ENCODE measurements at regions not wholly inside any gene's neighbourhood (a gene's known extent, or its start where the extent isn't known, plus 50 kb on each side); places are given as distances from the start of the nearest gene placed in this dataset.
"Not testable (repeated sequence)": the region's sequence is repeated elsewhere in the genome, so short reads cannot be mapped to it uniquely, and the experiment has no call there.

DNA sequence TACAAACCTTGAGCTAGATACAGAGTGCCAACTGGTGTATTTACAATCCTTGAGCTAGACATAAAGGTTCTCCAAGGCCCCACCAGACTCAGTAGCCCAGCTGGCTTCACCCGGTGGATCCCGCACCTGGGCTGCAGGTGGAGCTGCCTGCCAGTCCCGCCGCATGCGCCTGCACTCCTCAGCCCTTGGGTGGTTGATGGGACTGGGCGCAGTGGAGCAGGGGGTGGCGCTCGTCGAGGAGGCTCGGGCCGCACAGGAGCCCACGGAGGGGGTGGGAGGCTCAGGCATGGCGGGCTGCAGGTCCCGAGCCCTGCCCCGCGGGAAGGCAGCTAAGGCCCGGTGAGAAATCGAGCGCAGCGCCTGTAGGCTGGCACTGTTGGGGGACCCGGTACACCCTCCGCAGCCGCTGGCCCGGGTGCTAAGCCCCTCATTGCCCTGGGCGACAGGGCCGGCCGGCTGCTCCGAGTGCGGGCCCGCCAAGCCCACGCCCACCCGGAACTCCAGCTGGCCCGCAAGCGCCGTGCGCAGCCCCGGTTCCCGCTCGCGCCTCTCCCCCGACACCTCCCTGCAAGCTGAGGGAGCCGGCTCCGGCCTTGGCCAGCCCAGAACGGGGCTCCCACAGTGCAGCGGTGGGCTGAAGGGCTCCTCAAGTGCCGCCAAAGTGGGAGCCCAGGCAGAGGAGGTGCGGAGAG lies 116.5 kb upstream of the NEIL3 start:
- not testable (repeated sequence) for DNase-seq

DNA sequence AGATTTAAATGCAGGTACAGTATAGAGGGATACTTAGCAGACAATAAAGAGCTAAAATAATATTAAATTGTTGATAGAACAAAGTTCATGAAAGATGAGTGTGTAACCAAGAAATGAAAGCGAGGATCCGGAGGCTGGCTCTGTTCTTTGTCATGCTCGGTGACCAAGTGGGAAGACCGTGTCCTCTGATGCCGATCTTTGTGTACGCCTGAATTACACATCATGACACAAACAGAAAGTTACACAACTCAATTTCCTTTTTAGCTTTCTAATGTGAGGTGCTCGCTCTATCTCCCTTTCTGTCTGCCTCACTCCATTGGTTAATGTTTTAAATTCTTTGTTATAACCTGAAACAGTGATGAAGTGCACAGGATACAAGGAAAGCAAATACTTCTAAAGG lies 114.8 kb upstream of the NEIL3 start:
- DNase-seq = no peak

DNA sequence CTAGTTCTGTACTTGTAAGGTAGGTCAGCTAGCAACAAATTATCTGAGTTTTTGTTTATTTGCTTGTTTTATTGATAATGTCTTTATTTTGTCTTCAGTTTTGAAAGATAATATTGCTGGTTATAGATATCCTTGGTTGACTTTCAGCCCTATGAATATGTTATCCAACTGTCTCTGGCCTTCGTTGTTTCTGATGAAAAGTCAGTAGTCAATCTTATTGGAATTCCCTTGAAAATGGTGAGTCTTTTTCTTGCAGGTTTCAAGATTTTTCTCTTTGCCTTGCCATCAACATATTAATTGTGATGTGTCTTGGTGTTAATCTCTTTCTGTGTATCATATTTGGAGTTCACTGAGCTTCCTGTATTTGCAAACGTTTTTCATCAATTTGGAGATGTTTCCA lies 113.1 kb upstream of the NEIL3 start:
- DNase-seq = no peak

DNA sequence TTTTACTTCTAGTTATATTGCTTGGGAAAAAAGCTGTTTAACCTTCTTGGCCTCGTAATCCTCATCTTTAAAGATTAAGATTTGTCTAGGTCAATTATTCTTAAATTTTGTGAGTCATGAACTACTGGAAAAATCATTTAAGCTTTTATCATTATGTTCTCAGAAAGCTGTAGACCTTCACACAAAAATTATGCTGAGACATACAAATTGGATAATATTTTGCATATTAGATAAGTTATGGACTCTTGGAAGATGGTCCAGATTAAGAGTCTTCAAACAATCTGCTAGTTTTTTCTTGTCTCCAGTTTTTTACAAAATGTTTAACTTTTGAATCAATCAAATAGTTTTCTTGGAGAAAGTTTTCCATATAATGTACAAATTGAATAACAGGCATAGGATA lies 108.1 kb upstream of the NEIL3 start:
- DNase-seq = no peak

DNA sequence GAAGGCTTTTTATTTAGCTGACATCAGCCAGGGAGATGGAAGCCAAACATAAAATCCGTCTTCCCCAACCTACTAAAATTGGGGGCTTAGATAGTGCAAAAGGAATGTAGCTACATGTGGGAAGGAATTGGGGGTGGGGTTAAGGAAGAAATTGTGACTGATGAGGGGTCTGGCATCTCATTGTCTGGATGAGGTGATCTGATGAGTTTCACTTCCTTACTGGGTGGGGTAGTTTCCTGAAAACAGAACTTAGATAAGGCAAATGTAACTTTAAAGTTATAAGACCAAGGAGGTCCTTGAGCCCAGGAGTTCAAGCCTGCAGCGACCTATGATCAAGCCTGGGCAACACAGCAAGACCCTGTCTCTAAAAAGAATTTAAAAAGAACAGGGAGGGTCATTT lies 105.5 kb upstream of the NEIL3 start:
- DNase-seq = no peak

DNA sequence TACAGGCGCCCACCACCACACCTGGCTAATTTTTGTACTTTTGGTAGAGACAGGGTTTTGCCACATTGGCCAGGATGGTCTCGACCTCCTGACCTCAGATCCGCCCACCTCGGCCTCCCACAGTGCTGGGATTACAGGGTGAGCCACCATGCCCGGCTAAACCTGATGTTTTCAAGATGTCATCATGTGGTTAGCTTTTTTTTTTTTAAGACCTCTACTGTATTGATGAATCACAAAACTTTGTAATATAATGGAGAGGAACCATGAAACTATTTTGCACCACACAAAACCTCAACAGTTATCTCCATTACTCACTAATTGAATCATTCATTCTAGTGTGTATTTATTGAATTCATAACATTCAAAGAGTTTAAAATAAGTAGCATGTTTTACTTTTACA lies 94.7 kb upstream of the NEIL3 start:
- no peak for DNase-seq

DNA sequence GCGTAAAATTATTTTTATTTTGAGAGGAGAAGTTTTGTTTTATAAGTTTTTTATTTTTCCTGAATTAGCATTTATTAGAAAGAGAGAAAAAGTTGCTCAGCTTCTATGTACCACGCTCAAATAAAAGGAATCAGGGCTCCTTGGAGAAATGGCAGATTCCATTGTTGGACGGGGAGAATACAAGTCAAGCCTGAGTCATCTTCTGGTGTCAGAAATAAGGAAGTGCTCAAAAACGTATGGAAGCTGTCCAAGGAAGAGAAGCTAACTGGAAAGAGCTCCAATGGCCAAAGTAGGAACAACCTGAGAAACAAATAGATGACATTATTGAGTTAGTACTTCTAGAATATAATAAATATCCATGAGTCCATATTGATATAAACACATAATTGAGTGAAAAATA lies 89.3 kb upstream of the NEIL3 start:
- no peak for DNase-seq

DNA sequence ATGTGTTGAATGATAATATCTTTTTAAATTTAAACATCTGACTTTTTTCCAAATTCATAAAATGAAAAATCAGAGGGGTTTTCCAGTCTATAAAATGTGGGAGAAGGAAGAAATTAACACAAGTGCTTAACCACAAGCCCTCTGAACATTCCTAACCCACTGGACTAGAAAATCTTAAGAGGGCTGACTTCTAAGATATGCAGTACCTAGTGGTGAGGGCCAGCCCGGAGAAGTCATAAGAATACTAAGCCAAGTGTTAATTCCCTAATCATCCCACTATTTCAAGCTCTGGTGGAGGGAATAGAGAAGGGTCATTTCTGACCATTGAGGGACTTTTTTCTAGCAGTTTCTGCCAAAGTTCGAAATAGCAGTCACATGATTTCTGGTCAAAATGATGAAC lies 86.9 kb upstream of the NEIL3 start:
- DNase-seq = no peak

DNA sequence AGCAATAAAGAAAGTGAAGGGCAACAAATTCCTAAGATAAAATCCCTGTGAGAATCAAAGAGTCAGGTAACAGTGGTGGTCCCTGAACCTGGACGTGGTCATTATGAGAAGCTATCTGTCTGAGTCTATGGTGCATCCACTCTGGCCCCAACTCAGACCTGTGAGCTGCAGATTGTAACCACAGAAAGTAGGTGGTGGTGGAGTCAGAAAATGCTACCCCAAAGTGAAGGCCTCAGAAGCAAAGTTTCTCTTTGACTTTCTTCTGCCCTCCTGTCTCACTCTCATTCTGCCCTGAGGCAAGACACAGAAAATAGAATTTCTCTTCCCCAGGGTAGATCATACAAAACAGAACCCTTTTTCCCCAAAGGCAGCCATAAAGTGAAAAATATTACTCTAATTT lies 84.1 kb upstream of the NEIL3 start:
- no peak for DNase-seq

DNA sequence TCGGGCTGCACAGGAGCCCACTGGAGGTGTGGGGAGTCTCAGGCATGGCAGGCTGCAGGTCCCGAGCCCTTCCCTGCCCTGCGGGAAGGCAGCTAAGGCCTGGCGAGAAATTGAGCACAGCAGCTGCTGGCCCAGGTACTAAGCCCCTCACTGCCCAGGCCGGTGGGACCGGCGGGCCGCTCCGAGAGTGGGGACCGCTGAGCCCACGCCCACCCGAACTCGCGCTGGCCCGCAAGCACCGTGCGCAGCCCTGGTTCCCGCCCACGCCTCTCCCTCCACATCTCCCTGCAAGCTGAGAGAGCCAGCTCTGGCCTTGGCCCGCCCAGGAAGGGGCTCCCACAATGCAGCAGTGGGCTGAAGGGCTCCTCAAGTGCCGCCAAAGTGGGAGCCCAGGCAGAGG lies 82.0 kb upstream of the NEIL3 start:
- no peak for DNase-seq

DNA sequence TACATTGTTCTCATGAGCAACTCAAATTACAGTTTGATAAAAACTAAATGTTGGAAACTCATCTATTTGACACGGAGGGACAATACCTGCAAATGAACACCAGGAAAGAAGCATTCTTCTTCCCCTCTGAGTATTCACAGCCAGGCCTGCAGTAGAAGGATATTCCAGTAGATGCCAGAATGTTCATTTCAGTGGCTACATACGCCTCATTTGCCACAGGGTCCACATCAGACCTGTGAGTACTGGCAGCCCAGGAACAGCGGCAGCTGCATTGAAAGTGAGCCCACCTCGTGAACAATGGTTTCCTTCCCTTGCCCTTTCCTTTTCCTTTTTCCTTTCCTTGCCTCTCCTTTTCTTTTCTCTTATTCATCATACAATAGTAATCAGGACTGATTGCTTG lies 81.1 kb upstream of the NEIL3 start:
- DNase-seq = no peak

DNA sequence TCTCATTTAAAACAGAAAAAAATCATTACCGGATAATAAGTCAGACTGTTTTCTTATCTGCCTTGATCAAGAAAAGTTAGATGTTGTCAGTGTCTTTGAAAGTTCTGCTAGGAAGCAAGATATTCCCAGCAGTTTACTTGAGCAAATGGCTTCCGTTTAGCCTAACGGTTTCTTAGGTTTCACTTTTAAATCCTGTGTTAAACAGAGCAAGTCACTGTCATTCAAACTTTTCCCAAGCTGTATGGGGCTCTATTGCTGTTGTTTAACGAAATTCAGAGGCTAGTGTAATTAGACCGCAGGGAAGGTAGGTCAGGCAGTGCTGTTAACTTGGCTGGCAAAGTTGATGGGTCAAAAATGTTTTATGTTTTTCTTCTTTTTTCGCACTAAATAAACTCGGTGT lies 80.3 kb upstream of the NEIL3 start:
- DNase-seq = no peak

DNA sequence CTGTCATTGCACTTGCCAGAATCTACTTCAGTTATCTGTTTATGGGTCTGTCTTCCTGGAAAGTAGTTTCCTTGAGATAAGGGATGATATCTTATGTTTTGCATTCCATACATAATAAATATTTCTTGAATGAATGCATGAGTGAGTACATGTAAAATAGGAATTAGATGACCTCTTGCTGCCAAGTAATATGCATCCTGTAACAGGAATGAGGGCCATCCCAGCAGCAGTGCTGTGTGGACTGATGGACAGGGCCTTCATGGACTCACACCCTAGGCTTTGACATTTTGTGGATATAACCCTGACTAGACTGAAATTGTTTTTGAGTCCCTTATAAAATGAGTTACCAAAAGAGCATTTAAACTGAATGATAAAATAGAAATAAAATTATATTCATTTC lies 77.2 kb upstream of the NEIL3 start:
- DNase-seq = no peak

DNA sequence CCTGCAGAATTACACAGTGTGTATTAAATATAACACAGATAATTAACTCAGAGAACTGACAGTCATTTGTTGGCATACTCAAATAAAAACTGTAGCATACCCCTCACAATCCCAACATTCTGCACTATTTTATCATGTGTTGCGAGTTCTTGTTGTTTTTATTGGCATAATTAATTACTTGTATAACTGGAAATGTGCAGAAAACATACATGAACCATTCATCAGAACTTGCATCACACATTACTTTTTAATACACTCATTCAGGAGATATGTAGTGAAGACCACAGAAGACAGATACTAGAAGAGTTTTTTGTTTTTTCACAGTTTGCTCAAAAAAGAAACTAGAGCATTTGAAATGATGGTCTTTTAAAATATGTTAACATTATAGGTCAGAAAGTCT lies 74.6 kb upstream of the NEIL3 start:
- no peak for DNase-seq

DNA sequence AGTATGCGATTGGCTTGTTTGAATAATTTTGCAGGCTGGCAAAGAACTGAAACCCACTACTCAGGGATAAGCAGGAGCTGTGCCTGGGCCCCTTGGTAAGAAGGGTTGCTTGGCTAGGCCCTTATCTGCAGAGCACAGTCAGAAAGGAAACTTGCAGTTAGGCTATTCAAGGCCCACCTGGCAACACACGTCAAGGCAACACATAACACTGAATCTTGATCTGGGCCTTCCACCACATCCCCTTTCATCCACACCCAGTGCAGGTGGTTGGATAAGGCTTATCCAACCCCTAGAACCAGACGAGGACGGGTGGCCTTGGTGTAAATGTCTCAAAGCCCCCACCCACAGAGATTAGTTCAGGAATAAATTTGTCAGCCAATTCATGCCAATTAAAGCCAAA lies 72.8 kb upstream of the NEIL3 start:
- DNase-seq = no peak

DNA sequence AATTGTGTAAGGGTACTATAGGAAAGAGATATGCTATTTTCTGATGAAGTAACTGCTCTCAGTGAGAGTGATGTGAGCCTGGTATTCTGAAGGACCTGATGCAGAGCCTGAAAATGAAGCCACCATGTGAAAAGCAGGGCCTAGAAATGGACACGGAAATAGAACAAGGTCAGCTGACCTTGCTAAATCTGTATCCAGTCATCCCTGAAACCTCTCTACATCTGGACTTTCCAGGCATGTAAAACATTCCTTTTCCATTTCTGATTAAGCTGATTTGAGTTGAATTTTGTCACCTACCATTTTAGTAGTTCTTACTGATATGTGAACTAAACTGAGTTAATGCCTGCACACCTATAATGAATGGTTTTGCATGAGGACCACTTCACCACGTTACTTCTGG lies 72.4 kb upstream of the NEIL3 start:
- no peak for DNase-seq

DNA sequence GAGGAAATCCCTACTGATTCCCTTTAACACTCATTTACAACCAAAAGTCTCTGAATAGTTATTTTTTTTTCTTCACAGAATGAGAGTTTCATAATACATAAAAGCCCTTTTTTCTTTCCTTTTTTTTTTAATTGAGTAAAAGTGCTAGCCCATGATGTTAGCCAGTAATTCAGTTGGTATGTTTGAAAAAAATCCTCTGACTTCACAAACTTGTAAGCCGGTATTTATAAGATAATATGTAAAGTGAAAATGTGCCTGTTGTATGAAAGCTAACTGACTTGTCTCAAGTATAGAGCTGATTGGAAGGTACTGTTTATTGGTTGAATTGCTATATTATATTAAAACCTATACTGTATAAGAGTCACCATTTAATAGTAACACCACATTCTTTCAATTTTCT lies 70.2 kb upstream of the NEIL3 start:
- no peak for DNase-seq

DNA sequence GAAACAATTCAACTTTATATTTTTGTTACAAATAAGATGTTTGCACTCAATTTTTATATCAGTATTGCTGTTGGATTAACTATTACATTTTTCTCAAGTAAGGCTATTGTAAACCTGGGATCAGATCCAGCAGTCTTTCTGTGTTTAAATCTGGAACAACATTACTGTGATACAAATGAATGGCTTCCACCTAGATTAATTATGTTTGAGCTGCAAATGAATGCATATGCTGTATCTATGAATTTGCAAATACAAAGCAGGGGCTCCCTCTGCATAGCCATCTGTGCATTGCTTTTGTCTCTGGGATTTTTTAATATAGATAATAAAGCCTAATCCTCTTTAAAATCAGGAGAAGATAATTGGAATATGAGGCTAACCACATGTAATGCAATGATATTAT lies 69.8 kb upstream of the NEIL3 start:
- DNase-seq = no peak

DNA sequence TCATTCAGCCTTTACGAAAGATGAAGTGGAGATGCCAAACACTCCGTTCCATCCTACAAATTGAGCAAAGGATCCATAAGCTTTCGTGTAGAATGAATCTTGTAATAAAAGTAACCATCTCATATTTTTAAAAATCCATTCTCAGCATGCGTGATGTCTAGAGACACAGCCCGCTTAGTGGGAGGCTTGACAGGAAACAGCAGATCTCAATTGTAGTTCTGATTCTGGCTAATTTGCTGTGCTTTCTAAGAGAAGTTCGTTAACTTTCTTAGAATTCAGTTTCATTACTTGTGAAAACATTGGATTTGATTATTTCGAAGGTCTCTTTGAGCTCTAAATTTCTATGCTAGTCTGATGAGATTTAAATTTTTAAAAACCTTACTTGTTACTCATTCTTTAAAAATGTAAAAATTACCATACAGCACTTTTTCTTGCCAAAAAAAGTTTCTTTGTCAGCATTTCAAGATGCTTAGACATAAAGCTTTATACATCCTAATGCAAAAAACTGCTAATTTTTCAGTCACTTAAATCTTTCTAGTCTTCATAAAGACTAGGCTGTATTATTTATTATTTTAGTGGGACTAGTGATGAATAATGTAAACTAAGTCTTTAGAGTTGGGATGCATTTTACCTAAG lies 66.9 kb upstream of the NEIL3 start:
- no peak for DNase-seq

DNA sequence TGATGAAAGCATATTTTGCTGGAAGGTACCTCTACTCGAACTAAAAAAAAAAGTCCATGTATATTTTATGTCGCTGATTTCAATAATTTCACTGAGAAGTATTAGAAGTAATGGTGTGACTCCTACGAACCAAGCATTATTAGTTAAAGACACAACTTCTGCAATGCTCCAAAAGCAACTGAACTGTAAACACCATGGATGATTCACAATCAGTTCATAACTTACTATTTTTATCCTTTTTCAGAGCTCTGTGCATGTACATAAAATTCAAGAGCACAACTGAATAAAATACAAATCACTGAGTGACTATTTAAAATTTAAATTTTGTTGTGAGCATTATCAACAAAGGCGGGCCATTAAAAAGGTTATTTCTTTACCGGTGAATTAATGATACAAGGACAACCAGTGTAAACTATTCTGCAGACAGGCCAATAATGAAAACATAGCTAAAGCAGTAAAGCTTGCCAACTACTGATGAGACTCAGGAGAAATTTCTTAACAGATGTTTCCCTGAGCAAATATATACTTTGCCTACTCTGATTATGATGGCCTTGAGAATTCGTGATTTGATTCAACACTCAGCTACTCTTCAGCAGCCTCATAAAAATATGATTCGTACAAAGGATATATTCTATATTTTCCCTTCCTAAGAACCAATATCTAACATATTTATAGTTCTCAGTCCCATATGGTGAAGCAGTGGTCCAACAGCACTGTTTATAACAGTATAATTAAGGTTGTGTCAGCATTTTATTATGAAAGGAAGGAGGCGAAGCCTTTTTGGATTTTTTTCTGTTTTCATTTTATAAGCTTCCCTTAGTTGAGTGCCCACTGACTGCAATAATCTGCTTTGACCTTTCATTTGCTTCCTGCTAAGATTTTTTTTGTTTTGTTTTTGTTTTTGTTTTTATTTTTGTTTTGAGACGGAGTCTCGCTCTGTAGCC lies 62.8 kb upstream of the NEIL3 start:
- DNase-seq = no peak

DNA sequence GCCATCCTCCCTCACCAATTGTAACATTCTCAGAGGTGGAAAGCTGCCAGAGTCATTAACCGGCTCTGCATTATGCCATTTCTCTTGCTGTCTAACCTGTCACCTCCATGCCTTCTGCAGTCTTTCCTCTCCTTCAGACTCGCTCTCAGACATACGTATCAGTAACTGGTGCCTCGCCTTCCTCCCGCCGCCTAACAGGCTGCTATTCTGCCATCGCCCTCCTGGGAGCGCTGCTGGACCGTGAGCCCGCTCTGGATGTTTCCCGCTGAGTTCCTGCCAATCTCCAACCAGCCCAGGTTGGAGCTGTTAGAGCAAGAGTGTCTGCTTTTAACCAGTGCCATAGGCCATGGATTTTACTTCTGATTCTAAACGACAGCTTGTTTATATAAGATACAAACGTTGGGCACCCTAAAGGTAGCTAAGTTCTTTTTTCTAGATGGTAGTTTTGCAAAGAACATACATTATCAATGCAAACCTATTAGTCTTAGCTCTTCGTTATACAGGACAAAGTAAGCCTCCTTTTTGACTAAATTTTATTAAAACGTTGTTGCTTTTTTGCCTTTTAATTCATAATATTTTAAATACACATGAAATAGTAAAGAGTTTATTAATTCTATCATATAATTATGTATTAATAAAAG lies 59.5 kb upstream of the NEIL3 start:
- DNase-seq = peak; percentile 51

DNA sequence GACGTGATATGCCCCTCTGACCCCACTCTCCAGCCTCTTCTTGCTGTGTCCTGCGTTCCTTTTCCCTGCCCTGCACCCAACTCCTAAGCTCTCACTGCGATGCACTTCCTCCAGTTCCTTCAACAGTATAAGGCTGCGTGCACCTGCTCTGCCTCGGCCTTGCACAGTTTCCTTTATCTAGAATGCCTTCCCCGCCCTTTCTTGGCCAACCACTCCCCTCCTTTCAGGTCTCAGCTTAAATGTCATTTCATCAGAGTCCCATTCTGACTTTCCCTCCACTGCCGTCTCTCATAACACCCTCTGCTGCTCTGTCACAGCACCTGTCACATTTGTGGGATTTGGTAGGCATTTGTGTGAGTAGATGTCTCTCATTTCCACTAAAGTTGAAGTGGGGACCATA lies 58.4 kb upstream of the NEIL3 start:
- DNase-seq = no peak

DNA sequence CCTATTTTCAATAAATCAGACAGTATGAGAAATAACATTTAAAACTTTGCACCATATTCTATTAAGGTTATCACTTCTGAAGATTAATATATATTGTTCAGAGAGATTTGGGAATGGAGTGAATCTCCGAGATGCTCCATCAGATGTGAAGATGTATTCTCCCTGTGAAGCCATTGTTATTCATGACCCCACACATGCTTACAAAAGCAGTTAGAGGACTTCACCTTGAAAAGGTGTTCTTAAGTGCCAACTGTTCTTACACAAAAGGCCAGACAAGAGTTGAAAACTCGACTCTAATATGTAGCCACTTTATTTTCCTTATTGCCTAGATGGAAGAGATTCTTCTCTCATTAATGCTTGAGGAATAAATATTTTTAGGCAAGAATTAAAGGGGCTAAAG lies 54.3 kb upstream of the NEIL3 start:
- no peak for DNase-seq

DNA sequence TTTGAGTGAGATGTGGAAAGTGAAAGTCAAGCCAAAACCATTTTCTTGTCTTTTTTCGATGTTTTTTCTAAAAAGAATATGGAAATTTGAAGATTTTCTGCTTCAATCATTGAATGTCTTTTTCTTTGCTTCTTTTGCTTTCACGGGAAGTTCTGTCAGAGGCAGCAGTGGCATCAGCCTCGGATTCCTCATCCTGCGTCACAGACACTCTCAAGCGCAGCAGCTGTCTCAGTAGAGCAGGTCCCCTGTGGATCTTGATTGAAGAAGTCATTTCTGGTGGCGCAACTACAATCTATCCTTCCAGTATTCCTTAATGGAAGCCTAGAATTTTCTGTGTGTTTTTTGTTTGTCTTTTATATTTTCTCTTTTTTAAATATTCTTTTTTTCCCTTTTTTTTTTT lies 52.7 kb upstream of the NEIL3 start:
- DNase-seq = no peak

Data from 8988T (cell line).